IMR-90 (cell line): ENCODE measurements at regions not wholly inside any gene's neighbourhood (a gene's known extent, or its start where the extent isn't known, plus 50 kb on each side); places are given as distances from the start of the nearest gene placed in this dataset.

Experiments
- CEBPB ChIP-seq: IDR thresholded peaks from 2 replicates; pipeline ENCODE4 v1.6.1; 2012; ENCODE audit warnings: low read depth, low read length, improper control_type of control experiment
- MAZ ChIP-seq: IDR thresholded peaks from 2 replicates; pipeline ENCODE4 v1.6.1; 2012; ENCODE audit warnings: low read depth, mild to moderate bottlenecking, low read length, improper control_type of control experiment, moderate library complexity, borderline replicate concordance
- MXI1 ChIP-seq: IDR thresholded peaks from 2 replicates; pipeline ENCODE4 v1.6.1; 2012; ENCODE audit warnings: low read depth, mild to moderate bottlenecking, low read length, moderate library complexity, borderline replicate concordance
- POLR2A ChIP-seq: IDR thresholded peaks from 2 replicates; pipeline ENCODE4 v1.6.1; 2012; ENCODE audit warnings: mild to moderate bottlenecking, low read depth, low read length
- RAD21 ChIP-seq: IDR thresholded peaks from 2 replicates; pipeline ENCODE4 v1.6.1; 2012; ENCODE audit warnings: low read length, improper control_type of control experiment
- RFX5 ChIP-seq: IDR thresholded peaks from 2 replicates; pipeline ENCODE4 v1.8.0; 2012; ENCODE audit warnings: low read depth, mild to moderate bottlenecking, low read length, moderate library complexity
- SMC3 ChIP-seq: fragments of 150-350 bp; IDR thresholded peaks from 2 replicates; pipeline ENCODE4 v1.6.1; 2016; ENCODE audit warnings: low read depth, mild to moderate bottlenecking, antibody characterized with exemption, low read length, moderate library complexity
- USF2 ChIP-seq: fragments of 150-350 bp; IDR thresholded peaks from 2 replicates; pipeline ENCODE4 v1.6.1; 2017; ENCODE audit warnings: mild to moderate bottlenecking, antibody characterized with exemption, low read length, low read depth
- TF ChIP-seq, protein P1 (sequence below): conservative IDR thresholded peaks from 2 replicates; pipeline ENCODE4 v1.5.1; 2012; ENCODE audit warnings: mild to moderate bottlenecking, low read depth, low read length, improper control_type of control experiment

- TF ChIP-seq, protein P1, sequence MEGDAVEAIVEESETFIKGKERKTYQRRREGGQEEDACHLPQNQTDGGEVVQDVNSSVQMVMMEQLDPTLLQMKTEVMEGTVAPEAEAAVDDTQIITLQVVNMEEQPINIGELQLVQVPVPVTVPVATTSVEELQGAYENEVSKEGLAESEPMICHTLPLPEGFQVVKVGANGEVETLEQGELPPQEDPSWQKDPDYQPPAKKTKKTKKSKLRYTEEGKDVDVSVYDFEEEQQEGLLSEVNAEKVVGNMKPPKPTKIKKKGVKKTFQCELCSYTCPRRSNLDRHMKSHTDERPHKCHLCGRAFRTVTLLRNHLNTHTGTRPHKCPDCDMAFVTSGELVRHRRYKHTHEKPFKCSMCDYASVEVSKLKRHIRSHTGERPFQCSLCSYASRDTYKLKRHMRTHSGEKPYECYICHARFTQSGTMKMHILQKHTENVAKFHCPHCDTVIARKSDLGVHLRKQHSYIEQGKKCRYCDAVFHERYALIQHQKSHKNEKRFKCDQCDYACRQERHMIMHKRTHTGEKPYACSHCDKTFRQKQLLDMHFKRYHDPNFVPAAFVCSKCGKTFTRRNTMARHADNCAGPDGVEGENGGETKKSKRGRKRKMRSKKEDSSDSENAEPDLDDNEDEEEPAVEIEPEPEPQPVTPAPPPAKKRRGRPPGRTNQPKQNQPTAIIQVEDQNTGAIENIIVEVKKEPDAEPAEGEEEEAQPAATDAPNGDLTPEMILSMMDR: no peak
- TF ChIP-seq SMC3 (no peak), RFX5 (no peak), POLR2A (no peak), RAD21 (no peak), MAZ (no peak), CEBPB (no peak), USF2 (no peak), MXI1 (no peak)
Observed at GRCh38 chr18:51266773-51267172, 69.3 kb upstream of the MEX3C start.
